Peyer's patch (tissue), 4 donors: ENCODE measurements at regions not wholly inside any gene's neighbourhood (a gene's known extent, or its start where the extent isn't known, plus 50 kb on each side); places are given as distances from the start of the nearest gene placed in this dataset.

Experiments
- DNase-seq, 3 donors: peaks; one replicate each; pipeline ENCODE4 v3.0.0-alpha.2; 2017 to 2019
- H3K27ac ChIP-seq, 4 donors: fragments of 200-600 bp; sonication (generic); one replicate each; pipeline ENCODE4 v1.5.1; 2016 to 2019
- H3K27me3 ChIP-seq, 2 donors: fragments of 200-600 bp; sonication (generic); one replicate each; pipeline ENCODE4 v1.5.1; 2019
- H3K36me3 ChIP-seq, 3 donors: fragments of 200-600 bp; sonication (generic); one replicate each; pipeline ENCODE4 v1.5.1; 2016 to 2019
- H3K4me1 ChIP-seq, 4 donors: fragments of 200-600 bp; sonication (generic); one replicate each; pipeline ENCODE4 v1.5.1; 2016 to 2019
- H3K4me3 ChIP-seq, 4 donors: fragments of 200-600 bp; sonication (generic); 1 replicate in 3 of 4; 2 replicates in 1 of 4; pipeline ENCODE4 v1.5.1; 2016 to 2019; ENCODE audit warnings: mild to moderate bottlenecking in 1 of 4
- H3K9me3 ChIP-seq, 4 donors: fragments of 200-600 bp; sonication (generic); one replicate each; pipeline ENCODE4 v1.5.1; 2016 to 2019; ENCODE audit warnings: mild to moderate bottlenecking in 1 of 4
- POLR2A ChIP-seq, 2 donors: fragments of 450-650 bp; IDR thresholded peaks; one replicate each; pipeline ENCODE4 v1.5.1; 2017; ENCODE audit warnings: antibody characterized with exemption in 2 of 2, mild to moderate bottlenecking in 2 of 2, moderate library complexity in 2 of 2
- TF ChIP-seq, protein P1 (sequence below), 6 experiments: fragments of 450-650 bp in 4 of 6; fragments of 200-600 bp in 2 of 6; sonication (generic) in 1 of 6; IDR thresholded peaks; one replicate each; pipeline ENCODE4 v1.5.1; 2017 to 2019; ENCODE audit warnings: antibody characterized with exemption in 6 of 6, mild to moderate bottlenecking in 3 of 6, moderate library complexity in 1 of 6

DNA sequence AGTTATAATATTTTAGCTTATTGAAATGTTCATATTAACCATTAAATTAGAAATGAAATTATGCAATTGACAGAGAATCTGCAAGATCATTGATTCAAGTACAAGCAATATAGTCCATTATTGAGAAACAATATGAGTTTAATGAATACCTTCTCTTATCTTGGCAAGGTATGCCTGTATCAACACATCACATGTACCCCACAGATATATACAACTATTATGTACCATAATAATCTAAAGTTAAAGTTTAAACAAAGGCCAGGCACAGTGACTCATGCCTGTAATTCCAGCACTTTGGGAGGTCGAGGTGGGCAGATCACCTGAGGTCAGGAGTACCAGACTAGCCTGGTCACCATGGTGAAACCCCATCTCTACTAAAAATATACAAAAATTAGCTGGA, 514.7 kb downstream of the PCDH7 start:
- Histone ChIP-seq H3K36me3 (no peaks in the 10 kb centered on the region), H3K9me3 (peaks cover 0 to 4% (median 2%) of the 10 kb centered on the region in 4 donors), H3K4me1 (no peaks in the 10 kb centered on the region), H3K4me3 (no peak overlapping the region), H3K27me3 (no peaks in the 10 kb centered on the region), H3K27ac (no peak overlapping the region)
- TF ChIP-seq, protein P1, sequence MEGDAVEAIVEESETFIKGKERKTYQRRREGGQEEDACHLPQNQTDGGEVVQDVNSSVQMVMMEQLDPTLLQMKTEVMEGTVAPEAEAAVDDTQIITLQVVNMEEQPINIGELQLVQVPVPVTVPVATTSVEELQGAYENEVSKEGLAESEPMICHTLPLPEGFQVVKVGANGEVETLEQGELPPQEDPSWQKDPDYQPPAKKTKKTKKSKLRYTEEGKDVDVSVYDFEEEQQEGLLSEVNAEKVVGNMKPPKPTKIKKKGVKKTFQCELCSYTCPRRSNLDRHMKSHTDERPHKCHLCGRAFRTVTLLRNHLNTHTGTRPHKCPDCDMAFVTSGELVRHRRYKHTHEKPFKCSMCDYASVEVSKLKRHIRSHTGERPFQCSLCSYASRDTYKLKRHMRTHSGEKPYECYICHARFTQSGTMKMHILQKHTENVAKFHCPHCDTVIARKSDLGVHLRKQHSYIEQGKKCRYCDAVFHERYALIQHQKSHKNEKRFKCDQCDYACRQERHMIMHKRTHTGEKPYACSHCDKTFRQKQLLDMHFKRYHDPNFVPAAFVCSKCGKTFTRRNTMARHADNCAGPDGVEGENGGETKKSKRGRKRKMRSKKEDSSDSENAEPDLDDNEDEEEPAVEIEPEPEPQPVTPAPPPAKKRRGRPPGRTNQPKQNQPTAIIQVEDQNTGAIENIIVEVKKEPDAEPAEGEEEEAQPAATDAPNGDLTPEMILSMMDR (IDR thresholded peaks at IDR 0.05), result no peak
- TF ChIP-seq POLR2A (IDR thresholded peaks at IDR 0.05), result no peak
- DNase-seq, result no peak

DNA sequence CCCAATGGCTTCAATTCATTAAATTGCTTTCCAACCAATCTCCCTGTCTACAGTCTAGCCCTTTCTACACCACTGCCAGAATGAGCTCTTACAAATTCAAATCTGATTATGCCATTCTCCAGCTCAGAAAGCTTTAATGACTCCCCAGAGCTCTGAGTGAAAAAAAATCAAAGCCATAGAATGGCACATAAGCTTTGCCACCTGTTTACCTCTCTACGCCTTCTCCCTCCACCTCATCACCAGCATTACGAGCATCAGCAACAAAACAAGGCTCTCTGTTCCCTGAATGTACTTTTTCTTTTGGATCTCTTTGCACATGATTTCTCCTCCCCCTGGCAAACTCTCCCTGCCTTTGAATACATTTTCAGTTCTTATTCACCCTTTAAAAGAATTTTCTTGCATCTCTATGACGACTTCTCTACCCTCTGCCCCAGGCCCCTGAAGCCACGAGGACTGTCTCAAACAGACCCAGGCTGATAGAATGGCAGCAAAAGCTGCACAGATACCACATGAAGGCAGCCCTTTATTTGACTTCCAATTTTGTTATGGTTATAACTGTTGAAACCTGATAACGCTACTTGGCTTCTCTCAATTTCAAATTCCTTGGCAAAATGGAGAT, 516.0 kb downstream of the PCDH7 start:
- no peak for DNase-seq
- no peaks in the 10 kb centered on the region for H3K4me1 ChIP-seq
- peaks cover 0 to 4% (median 2%) of the 10 kb centered on the region in 4 donors for H3K9me3 ChIP-seq
- no peak overlapping the region for H3K4me3 ChIP-seq
- no peak for TF ChIP-seq POLR2A (IDR thresholded peaks at IDR 0.05)
- TF ChIP-seq, protein P1 (IDR thresholded peaks at IDR 0.05), result no peak
- no peaks in the 10 kb centered on the region for H3K27me3 ChIP-seq
- no peaks in the 10 kb centered on the region for H3K36me3 ChIP-seq
- no peak overlapping the region for H3K27ac ChIP-seq

DNA sequence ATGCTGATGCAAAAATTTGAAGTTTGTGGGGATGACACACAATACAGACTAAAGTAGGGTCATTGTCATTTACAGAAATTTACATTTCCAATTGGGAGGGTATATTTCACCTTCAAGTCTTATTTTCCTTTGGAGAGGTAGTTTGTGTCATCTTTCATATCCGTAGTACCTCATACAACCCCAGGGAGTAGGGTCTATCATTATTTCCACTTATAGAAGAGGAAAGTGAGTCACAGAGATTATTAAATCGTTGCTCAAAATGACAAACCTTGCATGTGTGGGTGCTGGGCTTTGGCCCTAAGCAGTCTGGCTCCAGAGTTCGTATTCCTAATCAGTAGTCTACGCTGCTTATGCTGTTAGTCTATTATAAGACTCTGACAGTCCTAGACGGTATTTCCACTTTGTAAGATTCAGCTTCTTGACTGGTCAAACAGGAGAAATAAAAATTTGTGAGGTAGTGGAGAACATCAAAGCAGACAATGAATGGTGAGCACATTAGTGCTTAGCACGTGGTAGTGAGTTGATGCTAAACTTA, 516.5 kb downstream of the PCDH7 start:
- TF ChIP-seq, protein P1 (IDR thresholded peaks at IDR 0.05), result no peak
- no peak for TF ChIP-seq POLR2A (IDR thresholded peaks at IDR 0.05)
- H3K4me1 ChIP-seq, result no peaks in the 10 kb centered on the region
- H3K27ac ChIP-seq, result no peak overlapping the region
- no peak overlapping the region for H3K4me3 ChIP-seq
- H3K9me3 ChIP-seq, result peaks cover 0 to 4% (median 2%) of the 10 kb centered on the region in 4 donors
- no peak for DNase-seq
- no peaks in the 10 kb centered on the region for H3K27me3 ChIP-seq
- H3K36me3 ChIP-seq, result no peaks in the 10 kb centered on the region

DNA sequence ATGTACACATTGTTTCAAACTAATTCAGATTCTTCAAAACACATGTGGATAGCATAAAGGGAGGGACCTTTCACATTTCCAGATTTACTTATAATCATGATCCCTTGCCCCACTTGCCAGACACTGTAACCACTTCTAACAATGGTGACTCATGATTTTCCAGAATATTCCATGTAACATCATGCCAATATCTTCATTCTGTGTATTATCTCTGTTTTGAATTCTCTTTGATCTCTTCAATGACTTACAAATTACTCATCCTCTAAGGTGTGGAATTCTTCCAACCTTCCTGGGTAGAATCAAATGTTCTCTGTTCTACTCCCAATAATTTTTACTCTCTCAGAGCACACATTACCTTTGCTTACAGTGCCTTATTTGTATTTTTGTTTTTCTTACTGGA, 517.1 kb downstream of the PCDH7 start:
- no peak overlapping the region for H3K27ac ChIP-seq
- H3K4me3 ChIP-seq, result no peak overlapping the region
- H3K27me3 ChIP-seq, result no peaks in the 10 kb centered on the region
- H3K9me3 ChIP-seq, result peaks cover 0 to 4% (median 2%) of the 10 kb centered on the region in 4 donors
- H3K4me1 ChIP-seq, result no peaks in the 10 kb centered on the region
- no peak for DNase-seq
- TF ChIP-seq, protein P1 (IDR thresholded peaks at IDR 0.05), result no peak
- TF ChIP-seq POLR2A (IDR thresholded peaks at IDR 0.05), result no peak
- H3K36me3 ChIP-seq, result no peaks in the 10 kb centered on the region

DNA sequence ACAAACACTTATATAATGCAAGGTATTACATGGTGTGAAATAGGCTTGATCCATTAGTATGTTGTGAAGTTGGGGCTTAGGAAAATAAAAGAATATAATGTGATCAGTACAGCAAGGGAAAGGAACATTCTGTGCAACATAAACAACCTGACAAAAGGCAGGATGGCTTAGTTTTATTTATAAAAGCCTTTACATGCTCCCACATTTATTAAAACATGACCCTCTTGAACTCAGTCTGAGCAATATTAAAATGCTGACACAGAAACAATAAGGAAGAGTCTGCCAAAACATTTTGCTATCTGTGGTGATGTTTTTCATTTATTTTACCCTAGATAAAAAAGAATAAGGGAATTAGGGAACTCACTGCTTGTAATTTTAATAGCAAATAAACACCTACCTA, 519.7 kb downstream of the PCDH7 start:
- Histone ChIP-seq H3K4me3 (no peak overlapping the region), H3K27me3 (no peaks in the 10 kb centered on the region), H3K27ac (no peak overlapping the region), H3K4me1 (no peaks in the 10 kb centered on the region), H3K36me3 (no peaks in the 10 kb centered on the region), H3K9me3 (peaks cover 0 to 4% (median 2%) of the 10 kb centered on the region in 4 donors)
- DNase-seq, result no peak
- no peak for TF ChIP-seq POLR2A (IDR thresholded peaks at IDR 0.05)
- TF ChIP-seq, protein P1 (IDR thresholded peaks at IDR 0.05), result no peak
